Colonic mucosa (tissue), 4 donors: ENCODE measurements at regions not wholly inside any gene's neighbourhood (a gene's known extent, or its start where the extent isn't known, plus 50 kb on each side); places are given as distances from the start of the nearest gene placed in this dataset.

Experiments
- DNase-seq: peaks from one replicate; pipeline ENCODE4 v3.0.0-alpha.2; 2020
- H3K27ac ChIP-seq: fragments of 200-600 bp; one replicate; pipeline ENCODE4 v1.8.0; 2021
- H3K27me3 ChIP-seq: fragments of 200-600 bp; one replicate; pipeline ENCODE4 v1.8.0; 2021
- H3K36me3 ChIP-seq: fragments of 200-600 bp; one replicate; pipeline ENCODE4 v1.8.0; 2021
- H3K4me1 ChIP-seq: fragments of 200-600 bp; one replicate; pipeline ENCODE4 v1.8.0; 2021; ENCODE audit warnings: mild to moderate bottlenecking
- H3K4me3 ChIP-seq: fragments of 200-600 bp; one replicate; pipeline ENCODE4 v1.8.0; 2021
- H3K9ac ChIP-seq, 2 donors: one replicate each; pipeline ENCODE4 v1.7.0; 2013; ENCODE audit warnings: control low read depth in 2 of 2, low read depth in 2 of 2, low read length in 2 of 2
- H3K9me3 ChIP-seq: fragments of 200-600 bp; one replicate; pipeline ENCODE4 v1.8.0; 2021
- intact Hi-C: fragments of 100-400 bp; cut with DNase I; formaldehyde crosslinking; loops from one replicate; pipeline ENCODE4 v1.14.1; 2022
- TF ChIP-seq, protein P1 (sequence below): fragments of 200-600 bp; IDR thresholded peaks from one replicate; pipeline ENCODE4 v1.8.0; 2022; ENCODE audit warnings: antibody characterized with exemption, mild to moderate bottlenecking
- donor health status: healthy.
- donor health status: DM: no; HTN: no; CAD: no.
- donor health status: DM: no; HTN: no; CAD: no.

DNA sequence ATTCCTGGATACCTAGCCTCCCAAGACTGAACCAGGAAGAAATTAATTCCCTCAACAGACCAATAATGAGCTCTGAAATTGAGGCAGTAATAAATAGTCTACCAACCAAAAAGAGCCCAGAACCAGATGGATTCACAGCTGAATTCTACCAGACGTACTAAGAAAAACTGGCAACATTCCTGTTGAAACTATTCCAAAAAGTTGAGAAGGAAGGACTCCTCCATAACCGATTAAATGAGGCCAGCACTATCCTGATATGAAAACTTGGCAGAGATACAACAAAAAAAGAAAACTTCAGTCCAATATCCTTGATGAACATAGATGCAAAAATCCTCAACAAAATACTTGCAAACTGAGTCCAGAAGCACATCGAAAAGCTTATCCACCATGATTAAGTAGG is 392.5 kb upstream of the GRAMD2B start:
- Histone ChIP-seq H3K27me3 (no peaks in the 10 kb centered on the region), H3K4me3 (no peak overlapping the region), H3K36me3 (no peaks in the 10 kb centered on the region), H3K4me1 (no peaks in the 10 kb centered on the region), H3K27ac (no peak overlapping the region), H3K9me3 (no peaks in the 10 kb centered on the region), H3K9ac (no peak overlapping the region)
- DNase-seq: no peak
- TF ChIP-seq, protein P1, sequence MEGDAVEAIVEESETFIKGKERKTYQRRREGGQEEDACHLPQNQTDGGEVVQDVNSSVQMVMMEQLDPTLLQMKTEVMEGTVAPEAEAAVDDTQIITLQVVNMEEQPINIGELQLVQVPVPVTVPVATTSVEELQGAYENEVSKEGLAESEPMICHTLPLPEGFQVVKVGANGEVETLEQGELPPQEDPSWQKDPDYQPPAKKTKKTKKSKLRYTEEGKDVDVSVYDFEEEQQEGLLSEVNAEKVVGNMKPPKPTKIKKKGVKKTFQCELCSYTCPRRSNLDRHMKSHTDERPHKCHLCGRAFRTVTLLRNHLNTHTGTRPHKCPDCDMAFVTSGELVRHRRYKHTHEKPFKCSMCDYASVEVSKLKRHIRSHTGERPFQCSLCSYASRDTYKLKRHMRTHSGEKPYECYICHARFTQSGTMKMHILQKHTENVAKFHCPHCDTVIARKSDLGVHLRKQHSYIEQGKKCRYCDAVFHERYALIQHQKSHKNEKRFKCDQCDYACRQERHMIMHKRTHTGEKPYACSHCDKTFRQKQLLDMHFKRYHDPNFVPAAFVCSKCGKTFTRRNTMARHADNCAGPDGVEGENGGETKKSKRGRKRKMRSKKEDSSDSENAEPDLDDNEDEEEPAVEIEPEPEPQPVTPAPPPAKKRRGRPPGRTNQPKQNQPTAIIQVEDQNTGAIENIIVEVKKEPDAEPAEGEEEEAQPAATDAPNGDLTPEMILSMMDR: no peak
- intact Hi-C loops: no loop called here

DNA sequence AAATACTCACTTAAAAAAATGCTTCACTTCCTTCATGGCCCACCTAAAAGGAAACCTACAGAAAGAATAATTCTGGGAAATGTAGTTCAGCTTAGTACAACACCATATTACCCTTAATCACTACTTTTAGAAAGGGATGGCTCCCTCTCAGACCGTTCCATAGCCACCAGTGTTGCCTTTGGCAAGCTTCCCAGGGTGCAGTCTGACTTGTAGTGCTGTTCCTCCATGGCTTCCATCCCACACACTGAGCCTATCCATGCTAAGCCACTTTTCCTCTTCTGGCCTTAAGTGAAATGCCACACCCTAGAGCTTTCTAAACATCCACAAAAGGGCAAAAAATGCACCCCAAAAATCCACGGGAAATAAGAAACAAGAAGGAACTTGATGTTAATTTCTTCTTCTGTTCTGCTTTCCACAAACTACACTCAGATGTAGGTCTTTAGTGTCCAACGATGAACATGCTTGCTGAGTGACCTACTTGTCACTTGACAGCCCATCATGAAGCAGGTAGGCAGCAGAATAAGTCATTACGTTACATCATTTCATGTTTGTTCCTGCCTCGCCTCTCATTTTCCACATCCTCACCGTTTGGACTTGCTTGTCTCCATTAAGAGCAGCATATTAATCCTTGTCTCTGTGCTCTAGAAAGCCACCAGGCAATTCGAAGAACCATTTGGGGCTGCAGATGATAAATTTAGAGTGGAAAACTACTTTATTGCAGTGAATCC is 391.1 kb upstream of the GRAMD2B start:
- Histone ChIP-seq H3K36me3 (no peaks in the 10 kb centered on the region), H3K9me3 (no peaks in the 10 kb centered on the region), H3K4me1 (no peaks in the 10 kb centered on the region), H3K27ac (no peak overlapping the region), H3K9ac (no peak overlapping the region), H3K27me3 (no peaks in the 10 kb centered on the region), H3K4me3 (no peak overlapping the region)
- intact Hi-C loops: no loop called here
- DNase-seq: no peak
- TF ChIP-seq, protein P1: no peak

DNA sequence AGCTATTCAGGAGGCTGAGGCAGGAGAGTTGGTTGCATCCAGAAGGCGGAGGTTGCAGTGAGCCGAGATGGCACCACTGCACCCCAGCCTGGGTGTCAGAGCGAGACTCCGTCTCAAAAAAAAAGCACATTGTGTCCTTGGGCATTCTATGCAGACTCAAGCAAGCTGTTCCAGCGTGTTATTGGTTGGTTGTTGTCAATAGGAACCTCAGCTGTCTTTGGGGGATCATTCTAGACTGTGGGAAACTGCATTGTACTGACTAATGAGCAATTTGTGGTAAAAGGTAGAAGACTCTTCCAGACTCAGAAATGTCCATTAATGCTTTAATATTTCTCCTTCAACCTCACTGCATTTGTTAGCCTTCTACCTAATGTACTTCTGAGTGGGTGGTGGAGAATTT is 379.5 kb upstream of the GRAMD2B start:
- no peaks in the 10 kb centered on the region for H3K27me3 ChIP-seq
- no peaks in the 10 kb centered on the region for H3K36me3 ChIP-seq
- no peak overlapping the region for H3K9ac ChIP-seq
- no peak for DNase-seq
- no peaks in the 10 kb centered on the region for H3K9me3 ChIP-seq
- H3K4me1 ChIP-seq: no peaks in the 10 kb centered on the region
- intact Hi-C loops: no loop called here
- TF ChIP-seq, protein P1: no peak
- no peak overlapping the region for H3K27ac ChIP-seq
- H3K4me3 ChIP-seq: no peak overlapping the region

DNA sequence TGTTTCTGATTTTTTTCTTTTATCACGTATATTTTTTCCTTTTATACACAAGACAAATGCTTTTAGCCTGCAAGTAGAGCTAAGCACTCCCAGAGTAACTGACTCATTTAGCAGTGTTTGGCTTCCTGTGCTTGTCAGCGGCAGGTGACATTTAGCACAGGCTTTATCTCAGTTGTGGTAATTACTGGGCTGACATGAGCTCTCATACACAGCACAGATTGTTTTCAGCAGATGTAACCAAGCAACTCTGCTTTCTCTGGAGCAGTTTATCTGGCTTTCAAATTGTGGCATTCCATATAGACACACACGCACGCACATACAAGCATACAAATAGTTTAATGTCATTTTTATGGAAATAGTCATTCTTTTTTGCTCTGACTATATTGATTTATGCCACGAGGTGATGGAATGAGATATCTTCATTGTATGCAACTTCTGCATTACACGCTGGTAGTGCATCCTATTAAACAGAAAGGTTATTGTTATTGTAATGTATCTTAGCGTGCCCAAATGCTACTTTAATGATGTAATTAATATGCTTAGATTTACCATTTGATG is 379.0 kb upstream of the GRAMD2B start:
- no peak overlapping the region for H3K9ac ChIP-seq
- H3K36me3 ChIP-seq: no peaks in the 10 kb centered on the region
- no peaks in the 10 kb centered on the region for H3K4me1 ChIP-seq
- no peaks in the 10 kb centered on the region for H3K9me3 ChIP-seq
- H3K27ac ChIP-seq: no peak overlapping the region
- DNase-seq: no peak
- H3K27me3 ChIP-seq: no peaks in the 10 kb centered on the region
- H3K4me3 ChIP-seq: no peak overlapping the region
- TF ChIP-seq, protein P1: no peak
- intact Hi-C loops: no loop called here

DNA sequence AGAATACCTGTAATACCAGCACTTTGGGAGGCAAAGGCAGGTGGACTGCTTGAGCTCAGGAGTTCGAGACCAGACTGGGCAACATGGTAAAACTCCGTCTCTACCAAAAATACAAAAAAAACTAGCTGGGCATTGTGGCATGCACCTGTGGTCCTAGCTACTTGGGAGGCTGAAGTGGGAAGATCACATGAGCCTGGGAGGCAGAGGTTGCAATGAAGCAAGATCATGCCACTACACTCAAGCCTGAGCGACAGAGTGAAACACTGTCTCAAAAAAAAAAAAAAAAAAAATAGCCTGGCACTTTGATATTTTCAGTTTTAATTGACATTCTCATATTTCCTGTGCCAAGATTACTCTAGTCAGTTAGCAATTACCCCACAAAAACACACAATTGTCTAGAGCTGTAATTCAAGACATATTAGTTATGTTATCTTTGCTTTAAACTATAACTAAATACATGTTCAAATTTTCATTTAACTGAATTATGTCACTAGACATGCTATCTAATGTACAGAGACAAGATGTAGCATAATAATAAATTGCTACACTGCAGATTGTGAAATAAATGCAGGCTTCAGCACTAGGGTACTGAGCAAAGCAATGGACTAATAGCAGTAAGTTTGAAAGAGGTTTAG is 378.2 kb upstream of the GRAMD2B start:
- no peak for DNase-seq
- Histone ChIP-seq H3K9ac (no peak overlapping the region), H3K27me3 (no peaks in the 10 kb centered on the region), H3K36me3 (no peaks in the 10 kb centered on the region), H3K4me1 (no peaks in the 10 kb centered on the region), H3K9me3 (no peaks in the 10 kb centered on the region), H3K27ac (no peak overlapping the region), H3K4me3 (no peak overlapping the region)
- intact Hi-C loops: no loop called here
- TF ChIP-seq, protein P1: no peak
